ENCODE measurements at regions not wholly inside any gene's neighbourhood (a gene's known extent, or its start where the extent isn't known, plus 50 kb on each side); places are given as distances from the start of the nearest gene placed in this dataset.

- TF ChIP-seq BCL11A (IDR thresholded peaks at IDR 0.05; ENCODE audit: low read depth, low read length) = no peak
- TF ChIP-seq TCF3 (IDR thresholded peaks at IDR 0.05; ENCODE audit: borderline replicate concordance, insufficient read depth, low read depth, low read length) = no peak
- no peak for TF ChIP-seq ZNF217 (IDR thresholded peaks at IDR 0.05)
- no peak for TF ChIP-seq IRF3 (IDR thresholded peaks at IDR 0.05)
- TF ChIP-seq CTCF (IDR thresholded peaks at IDR 0.05 in 2 of 3, conservative IDR thresholded peaks at IDR 0.05 in 1 of 3; ENCODE audit: control insufficient read depth in 2 of 3, extremely low read depth in 1 of 3, insufficient read depth in 1 of 3, low read depth in 3 of 3, low read length in 3 of 3) = no peak
- no peak for TF ChIP-seq SP1 (IDR thresholded peaks at IDR 0.05; ENCODE audit: low read depth, low read length)
- TF ChIP-seq POLR2AphosphoS5 (IDR thresholded peaks at IDR 0.05; ENCODE audit: low read length) = no peak
- no peak for TF ChIP-seq PBX3 (IDR thresholded peaks at IDR 0.05; ENCODE audit: insufficient replicate concordance, low read depth, low read length)
- no peak for TF ChIP-seq CHD2 (IDR thresholded peaks at IDR 0.05; ENCODE audit: borderline replicate concordance, low read depth, low read length)
- no peak for TF ChIP-seq SKIL (IDR thresholded peaks at IDR 0.05; ENCODE audit: low read depth, poor library complexity, severe bottlenecking)
- TF ChIP-seq POLR2A (IDR thresholded peaks at IDR 0.05; ENCODE audit: low read depth, low read length) = no peak
- TF ChIP-seq NRF1 (conservative IDR thresholded peaks at IDR 0.05; ENCODE audit: low read depth, low read length) = no peak
- no peak for TF ChIP-seq MTA3 (IDR thresholded peaks at IDR 0.05; ENCODE audit: borderline replicate concordance, low read length)
These were observed 346.5 kb downstream of the C16orf95 start for GRCh38 chr16:86970726-86971125.
